Neural cell (in vitro differentiated cells): ENCODE measurements at regions not wholly inside any gene's neighbourhood (a gene's known extent, or its start where the extent isn't known, plus 50 kb on each side); places are given as distances from the start of the nearest gene placed in this dataset.

Source experiments
- H2AFZ ChIP-seq: fragments of 200-600, 300-800 bp; sonication (generic), shearing (Covaris generic); 2 replicates; pipeline ENCODE4 v1.6.0; 2014; ENCODE audit warnings: low read depth, mild to moderate bottlenecking, antibody characterized with exemption, low read length, moderate library complexity
- H3F3A ChIP-seq: fragments of 200-600 bp; shearing (Covaris generic); 2 replicates; pipeline ENCODE4 v1.6.1; 2016; ENCODE audit warnings: mild to moderate bottlenecking, moderate library complexity, mixed read lengths, antibody characterized with exemption, low read length; ENCODE audit not compliant: insufficient read depth, poor library complexity, severe bottlenecking
- H3K27ac ChIP-seq: fragments of 200-600, 300-800 bp; sonication (generic), shearing (Covaris generic); 2 replicates; pipeline ENCODE4 v1.5.1; 2014; ENCODE audit warnings: mild to moderate bottlenecking, low read length, moderate library complexity
- H3K27me3 ChIP-seq: fragments of 300-800, 200-600 bp; sonication (generic), shearing (Covaris generic); 2 replicates; pipeline ENCODE4 v1.6.0; 2014; ENCODE audit warnings: mild to moderate bottlenecking, low read depth, low read length, moderate library complexity; ENCODE audit not compliant: insufficient read depth
- H3K36me3 ChIP-seq: fragments of 300-800, 200-600 bp; sonication (generic), shearing (Covaris generic); 2 replicates; pipeline ENCODE4 v1.5.1; 2014; ENCODE audit warnings: mild to moderate bottlenecking, antibody characterized with exemption, low read length, moderate library complexity; ENCODE audit not compliant: insufficient read depth
- H3K4me2 ChIP-seq: fragments of 300-800, 200-600 bp; sonication (generic), shearing (Covaris generic); 2 replicates; pipeline ENCODE4 v1.6.0; 2014; ENCODE audit warnings: mild to moderate bottlenecking, low read length
- H3K4me3 ChIP-seq: fragments of 300-800, 200-600 bp; sonication (generic), shearing (Covaris generic); 2 replicates; pipeline ENCODE4 v1.5.1; 2014; ENCODE audit warnings: mild to moderate bottlenecking, low read length, moderate library complexity
- H3K79me2 ChIP-seq: fragments of 200-600 bp; shearing (Covaris generic); replicated peaks from 2 replicates; pipeline ENCODE4 v1.6.0; 2014; ENCODE audit warnings: mild to moderate bottlenecking, low read length, moderate library complexity; ENCODE audit not compliant: insufficient read depth
- H3K9ac ChIP-seq: fragments of 300-800, 200-600 bp; sonication (generic), shearing (Covaris generic); 2 replicates; pipeline ENCODE4 v1.6.1; 2016; ENCODE audit warnings: mild to moderate bottlenecking, low read length, mixed read lengths
- H3K9me2 ChIP-seq: fragments of 200-600 bp; shearing (Covaris generic); 2 replicates; pipeline ENCODE4 v1.6.1; 2016; ENCODE audit warnings: mild to moderate bottlenecking, low read length, mixed read lengths; ENCODE audit not compliant: insufficient read depth
- H3K9me3 ChIP-seq: fragments of 200-600, 300-800 bp; sonication (generic), shearing (Covaris generic); 2 replicates; pipeline ENCODE4 v1.6.1; 2016; ENCODE audit warnings: mild to moderate bottlenecking, mixed run types, low read length, moderate library complexity, mixed read lengths
- H4K20me1 ChIP-seq: fragments of 200-600 bp; shearing (Covaris generic); 2 replicates; pipeline ENCODE4 v1.6.1; 2016; ENCODE audit warnings: mild to moderate bottlenecking, mixed run types; ENCODE audit not compliant: insufficient read depth
- CTCF ChIP-seq: fragments of 450-650 bp; IDR thresholded peaks from 2 replicates; pipeline ENCODE4 v1.5.1; 2014; ENCODE audit warnings: antibody characterized with exemption, mild to moderate bottlenecking, moderate library complexity; ENCODE audit not compliant: poor library complexity, severe bottlenecking
- EP300 ChIP-seq: fragments of 450-650 bp; conservative IDR thresholded peaks from 2 replicates; pipeline ENCODE4 v1.6.1; 2014; ENCODE audit warnings: antibody characterized with exemption, mild to moderate bottlenecking, moderate library complexity; ENCODE audit not compliant: poor library complexity, severe bottlenecking
- EZH2 ChIP-seq: fragments of 200-600, 300-800 bp; shearing (Covaris generic), sonication (generic); IDR thresholded peaks from 2 replicates; pipeline ENCODE4 v1.6.1; 2014; ENCODE audit warnings: antibody characterized with exemption, low read length, borderline replicate concordance, mild to moderate bottlenecking; ENCODE audit not compliant: insufficient read depth, poor library complexity, severe bottlenecking
- MXI1 ChIP-seq: fragments of 450-650 bp; conservative IDR thresholded peaks from 2 replicates; pipeline ENCODE4 v1.6.1; 2014; ENCODE audit warnings: antibody characterized with exemption, mild to moderate bottlenecking; ENCODE audit not compliant: poor library complexity, severe bottlenecking
- POLR2AphosphoS5 ChIP-seq: IDR thresholded peaks from 2 replicates; pipeline ENCODE4 v1.6.1; 2012
- RAD21 ChIP-seq: fragments of 450-650 bp; conservative IDR thresholded peaks from 2 replicates; pipeline ENCODE4 v1.6.1; 2014; ENCODE audit warnings: antibody characterized with exemption, mild to moderate bottlenecking, moderate library complexity
- REST ChIP-seq: IDR thresholded peaks from 2 replicates; pipeline ENCODE4 v1.6.1; 2012; ENCODE audit warnings: borderline replicate concordance
- SMC3 ChIP-seq: fragments of 450-650 bp; conservative IDR thresholded peaks from 2 replicates; pipeline ENCODE4 v1.6.1; 2014; ENCODE audit warnings: antibody characterized with exemption, mild to moderate bottlenecking, moderate library complexity; ENCODE audit not compliant: poor library complexity
- TAF1 ChIP-seq: IDR thresholded peaks from 2 replicates; pipeline ENCODE4 v1.6.1; 2012; ENCODE audit warnings: low read depth

GRCh38 chr4:188778905-188779304 lies 639.7 kb downstream of the TRIML1 start:
- H2AFZ ChIP-seq = no peak overlapping the region
- H3K9ac ChIP-seq = no peak overlapping the region
- TF ChIP-seq POLR2AphosphoS5 (no peak), TAF1 (no peak), MXI1 (no peak), CTCF (no peak), EZH2 (no peak), REST (no peak), RAD21 (no peak), EP300 (no peak), SMC3 (no peak)
- H3K9me2 ChIP-seq = no peaks in the 10 kb centered on the region
- no peaks in the 10 kb centered on the region for H3K79me2 ChIP-seq
- H4K20me1 ChIP-seq = no peaks in the 10 kb centered on the region
- no peaks in the 10 kb centered on the region for H3K9me3 ChIP-seq
- H3K27me3 ChIP-seq = no peaks in the 10 kb centered on the region
- H3K4me2 ChIP-seq = no peak overlapping the region
- H3F3A ChIP-seq = no peaks in the 10 kb centered on the region
- H3K27ac ChIP-seq = no peak overlapping the region
- no peak overlapping the region for H3K4me3 ChIP-seq
- H3K36me3 ChIP-seq = no peaks in the 10 kb centered on the region

GRCh38 chr4:188779581-188779980 lies 640.3 kb downstream of the TRIML1 start:
- no peak overlapping the region for H3K4me3 ChIP-seq
- H3K27me3 ChIP-seq = no peaks in the 10 kb centered on the region
- no peaks in the 10 kb centered on the region for H3K79me2 ChIP-seq
- H3K4me2 ChIP-seq = no peak overlapping the region
- H3F3A ChIP-seq = no peaks in the 10 kb centered on the region
- no peak overlapping the region for H3K27ac ChIP-seq
- H2AFZ ChIP-seq = no peak overlapping the region
- H3K9me2 ChIP-seq = no peaks in the 10 kb centered on the region
- TF ChIP-seq POLR2AphosphoS5 = no peak
- TF ChIP-seq TAF1 = no peak
- H3K36me3 ChIP-seq = no peaks in the 10 kb centered on the region
- no peak overlapping the region for H3K9ac ChIP-seq
- H3K9me3 ChIP-seq = no peaks in the 10 kb centered on the region
- H4K20me1 ChIP-seq = no peaks in the 10 kb centered on the region

GRCh38 chr4:188780028-188780427 lies 640.8 kb downstream of the TRIML1 start:
- no peaks in the 10 kb centered on the region for H3K27me3 ChIP-seq
- H3K36me3 ChIP-seq = no peaks in the 10 kb centered on the region
- TF ChIP-seq MXI1 (no peak), EP300 (no peak), REST (no peak), EZH2 (no peak), SMC3 (no peak)
- no peak overlapping the region for H3K27ac ChIP-seq
- no peak overlapping the region for H2AFZ ChIP-seq
- no peak overlapping the region for H3K4me2 ChIP-seq
- H3K9ac ChIP-seq = no peak overlapping the region
- no peak overlapping the region for H3K4me3 ChIP-seq
- no peaks in the 10 kb centered on the region for H3K9me3 ChIP-seq
- no peaks in the 10 kb centered on the region for H3K9me2 ChIP-seq
- no peaks in the 10 kb centered on the region for H3F3A ChIP-seq
- no peaks in the 10 kb centered on the region for H4K20me1 ChIP-seq
- H3K79me2 ChIP-seq = no peaks in the 10 kb centered on the region
